Daoy (cell line): ENCODE measurements at regions not wholly inside any gene's neighbourhood (a gene's known extent, or its start where the extent isn't known, plus 50 kb on each side); places are given as distances from the start of the nearest gene placed in this dataset.
A peak's percentile ranks its signal among the peaks of the same experiment; 100 is the strongest.
"Not testable (repeated sequence)": the region's sequence is repeated elsewhere in the genome, so short reads cannot be mapped to it uniquely, and the experiment has no call there.

Experiments
- DNase-seq: peaks from one replicate; pipeline ENCODE4 v3.0.0-alpha.2; 2015; ENCODE audit warnings: low read depth

GRCh38 chr18:76042511-76042910, 452.5 kb downstream of the ZNF516 start:
- DNase-seq = no peak

GRCh38 chr18:76018210-76018609, 476.8 kb downstream of the ZNF516 start:
- no peak for DNase-seq

GRCh38 chr18:76013057-76013456, 482.0 kb downstream of the ZNF516 start:
- DNase-seq = no peak

- DNase-seq = no peak
These were observed 489.3 kb downstream of the ZNF516 start for GRCh38 chr18:76005632-76006208.

- DNase-seq = not testable (repeated sequence)
These were observed 507.1 kb downstream of the ZNF516 start for GRCh38 chr18:75987913-75988312.

- no peak for DNase-seq
These were observed 510.2 kb downstream of the ZNF516 start for GRCh38 chr18:75984853-75985252.

- no peak for DNase-seq
These were observed 513.9 kb downstream of the ZNF516 start for GRCh38 chr18:75981102-75981501.

- peak; percentile 16 for DNase-seq
These were observed 518.0 kb downstream of the ZNF516 start for GRCh38 chr18:75977081-75977480.

- DNase-seq = no peak
These were observed 524.8 kb downstream of the ZNF516 start for GRCh38 chr18:75970212-75970611.

GRCh38 chr18:75966431-75966830, 528.6 kb downstream of the ZNF516 start:
- no peak for DNase-seq

GRCh38 chr18:75962036-75962572, 532.9 kb downstream of the ZNF516 start:
- no peak for DNase-seq

GRCh38 chr18:75960356-75960755, 532.9 kb upstream of the SMIM21 start:
- not testable (repeated sequence) for DNase-seq

GRCh38 chr18:75959150-75959549, 531.6 kb upstream of the SMIM21 start:
- no peak for DNase-seq

- no peak for DNase-seq
These were observed 531.2 kb upstream of the SMIM21 start for GRCh38 chr18:75958683-75959082.

GRCh38 chr18:75945265-75945933, 517.9 kb upstream of the SMIM21 start:
- no peak for DNase-seq

GRCh38 chr18:75937306-75937705, 509.8 kb upstream of the SMIM21 start:
- no peak for DNase-seq

- no peak for DNase-seq
These were observed 509.4 kb upstream of the SMIM21 start for GRCh38 chr18:75936862-75937261.

GRCh38 chr18:75931079-75931478, 503.6 kb upstream of the SMIM21 start:
- no peak for DNase-seq

GRCh38 chr18:75928706-75929105, 501.2 kb upstream of the SMIM21 start:
- no peak for DNase-seq

GRCh38 chr18:75927791-75928190, 500.3 kb upstream of the SMIM21 start:
- DNase-seq = no peak

GRCh38 chr18:75926811-75927210, 499.3 kb upstream of the SMIM21 start:
- no peak for DNase-seq

- DNase-seq = peak; percentile 83
These were observed 495.7 kb upstream of the SMIM21 start for GRCh38 chr18:75923169-75923568.

- no peak for DNase-seq
These were observed 489.1 kb upstream of the SMIM21 start for GRCh38 chr18:75916624-75916982.
